ENCODE measurements at regions not wholly inside any gene's neighbourhood (a gene's known extent, or its start where the extent isn't known, plus 50 kb on each side); places are given as distances from the start of the nearest gene placed in this dataset.
"Not testable (repeated sequence)": the region's sequence is repeated elsewhere in the genome, so short reads cannot be mapped to it uniquely, and the experiment has no call there.

DNA sequence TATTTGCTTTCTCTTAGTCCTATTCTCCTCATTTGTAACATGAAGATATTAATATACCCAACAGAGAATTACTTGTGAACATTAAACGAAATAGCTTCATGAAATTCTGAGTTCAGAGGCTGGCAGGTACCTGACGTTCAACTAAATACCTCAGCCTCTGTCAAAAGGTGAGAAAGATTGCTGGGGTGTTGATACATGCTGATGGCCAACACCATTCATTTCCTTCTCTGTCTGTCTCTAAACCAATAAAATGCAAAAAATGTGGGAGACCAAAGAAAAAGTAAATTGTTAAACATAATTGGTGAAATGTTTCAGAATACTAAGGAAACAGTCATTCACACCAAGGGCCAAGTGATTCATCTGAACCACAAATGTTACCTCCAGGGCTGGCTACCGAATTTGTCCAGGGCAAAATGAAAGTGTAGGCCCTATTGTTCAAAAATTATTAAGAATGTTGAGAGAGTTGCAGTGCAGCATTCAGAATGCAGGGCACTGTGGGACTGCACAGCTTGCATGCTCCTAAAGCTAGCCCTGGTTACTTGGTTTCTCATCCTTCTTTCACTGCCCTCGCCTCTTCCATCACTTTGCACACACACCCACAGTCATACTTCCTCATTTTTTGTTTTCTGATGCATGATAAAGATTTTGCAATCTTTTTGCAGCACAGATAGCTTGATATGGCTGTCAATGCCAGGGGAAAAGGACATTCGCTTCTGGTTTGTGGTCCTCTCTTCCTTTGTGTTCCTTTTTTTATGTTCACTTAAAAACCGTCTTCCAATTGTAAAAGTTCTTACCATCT, 414.3 kb upstream of the NR5A2 start:
- Histone ChIP-seq H3K27ac (ENCODE audit: low read length) (no peak overlapping the region), H3K4me1 (ENCODE audit: control insufficient read depth, insufficient read depth, low read length) (no peaks in the 10 kb centered on the region), H3K4me3 (ENCODE audit: low read length) (no peak overlapping the region), H3K9me3 (ENCODE audit: control insufficient read depth, low read depth, low read length) (no peaks in the 10 kb centered on the region), H3K27me3 (ENCODE audit: control insufficient read depth, insufficient read depth, low read length) (peaks cover 2% of the 10 kb centered on the region), H3K36me3 (ENCODE audit: control insufficient read depth, insufficient read depth, low read length) (no peaks in the 10 kb centered on the region)
- no peak for DNase-seq
- WGBS (ENCODE audit: insufficient coverage, low lambda C conversion rate), result 83% methylated on average over 2 of the region's 6 CpGs

GRCh38 chr1:199616947-199617346, 410.6 kb upstream of the NR5A2 start:
- Histone ChIP-seq H3K4me3 (ENCODE audit: low read length) (no peak overlapping the region), H3K4me1 (ENCODE audit: control insufficient read depth, insufficient read depth, low read length) (no peaks in the 10 kb centered on the region), H3K27ac (ENCODE audit: low read length) (no peak overlapping the region), H3K9me3 (ENCODE audit: control insufficient read depth, low read depth, low read length) (no peaks in the 10 kb centered on the region), H3K27me3 (ENCODE audit: control insufficient read depth, insufficient read depth, low read length) (peaks cover 2% of the 10 kb centered on the region), H3K36me3 (ENCODE audit: control insufficient read depth, insufficient read depth, low read length) (no peaks in the 10 kb centered on the region)
- WGBS (ENCODE audit: insufficient coverage, low lambda C conversion rate), result 29% methylated on average over 1 of the region's 1 CpG
- no peak for DNase-seq

DNA sequence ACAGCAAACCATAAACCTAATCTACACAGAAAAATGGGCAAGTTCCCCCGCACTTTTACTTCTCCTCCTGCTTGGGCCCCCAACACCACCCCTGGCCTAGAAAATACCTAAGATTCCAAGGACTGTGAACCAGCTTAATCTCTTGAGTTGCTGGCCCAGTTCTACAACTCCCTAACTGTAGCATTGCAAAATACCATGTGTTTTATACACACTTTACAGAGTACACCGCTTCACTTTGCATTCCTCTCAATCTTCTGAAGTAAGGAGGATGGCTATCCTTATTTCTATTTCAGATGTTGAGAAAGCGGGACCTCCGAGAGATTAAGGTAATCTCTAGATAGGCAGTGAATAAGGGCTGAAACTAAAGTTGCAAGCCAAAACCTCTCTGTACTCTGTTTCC, 408.3 kb upstream of the NR5A2 start:
- no peak for DNase-seq
- Histone ChIP-seq H3K4me1 (ENCODE audit: control insufficient read depth, insufficient read depth, low read length) (no peaks in the 10 kb centered on the region), H3K9me3 (ENCODE audit: control insufficient read depth, low read depth, low read length) (no peaks in the 10 kb centered on the region), H3K27ac (ENCODE audit: low read length) (no peak overlapping the region), H3K4me3 (ENCODE audit: low read length) (no peak overlapping the region), H3K27me3 (ENCODE audit: control insufficient read depth, insufficient read depth, low read length) (peaks cover 2% of the 10 kb centered on the region), H3K36me3 (ENCODE audit: control insufficient read depth, insufficient read depth, low read length) (no peaks in the 10 kb centered on the region)
- WGBS (ENCODE audit: insufficient coverage, low lambda C conversion rate), result no CpG with 5 or more reads among the region's 4 CpGs

DNA sequence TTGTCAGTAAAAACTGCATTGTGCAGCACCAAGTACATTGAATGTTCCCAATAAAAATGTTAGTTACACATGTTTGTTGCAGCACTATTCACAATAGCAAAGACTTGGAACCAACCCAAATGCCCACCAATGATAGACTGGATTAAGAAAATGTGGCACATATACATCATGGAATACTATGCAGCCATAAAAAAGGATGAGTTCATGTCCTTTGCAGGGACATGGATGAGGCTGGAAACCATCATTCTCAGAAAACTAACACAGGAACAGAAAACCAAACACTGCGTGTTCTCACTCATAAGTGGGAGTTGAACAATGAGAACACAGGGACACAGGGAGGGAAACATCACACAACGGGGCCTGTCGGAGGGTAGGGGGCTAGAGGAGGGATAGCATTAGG, 401.3 kb upstream of the NR5A2 start:
- H3K4me3 ChIP-seq (ENCODE audit: low read length); H3K4me1 ChIP-seq (ENCODE audit: control insufficient read depth, insufficient read depth, low read length); H3K27ac ChIP-seq (ENCODE audit: low read length); DNase-seq; H3K27me3 ChIP-seq (ENCODE audit: control insufficient read depth, insufficient read depth, low read length); H3K36me3 ChIP-seq (ENCODE audit: control insufficient read depth, insufficient read depth, low read length); H3K9me3 ChIP-seq (ENCODE audit: control insufficient read depth, low read depth, low read length): not testable (repeated sequence)
- no CpG with 5 or more reads among the region's 3 CpGs for WGBS (ENCODE audit: insufficient coverage, low lambda C conversion rate)

DNA sequence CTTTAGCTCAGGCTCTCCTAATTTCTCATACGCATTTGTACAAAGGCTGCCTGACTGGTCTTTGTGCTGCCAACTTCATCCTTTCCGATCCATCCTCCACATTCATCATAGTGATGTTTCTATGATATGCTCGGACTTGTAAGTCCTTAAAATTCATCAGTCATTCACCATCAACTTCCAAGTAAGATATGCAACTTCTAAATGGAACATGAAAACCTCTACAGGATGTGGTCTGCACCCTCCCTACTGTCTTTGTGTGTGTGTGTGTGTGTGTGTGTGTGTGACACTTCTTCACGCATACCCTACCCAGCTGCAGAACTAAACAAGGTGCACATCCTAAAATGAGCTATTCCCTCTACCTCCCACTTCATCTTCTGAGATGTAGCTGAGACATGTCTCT, 397.9 kb upstream of the NR5A2 start:
- H3K4me3 ChIP-seq (ENCODE audit: low read length), result no peak overlapping the region
- H3K27ac ChIP-seq (ENCODE audit: low read length), result no peak overlapping the region
- WGBS (ENCODE audit: insufficient coverage, low lambda C conversion rate), result 71% methylated on average over 1 of the region's 4 CpGs
- H3K4me1 ChIP-seq (ENCODE audit: control insufficient read depth, insufficient read depth, low read length), result no peaks in the 10 kb centered on the region
- no peaks in the 10 kb centered on the region for H3K36me3 ChIP-seq (ENCODE audit: control insufficient read depth, insufficient read depth, low read length)
- H3K27me3 ChIP-seq (ENCODE audit: control insufficient read depth, insufficient read depth, low read length), result no peaks in the 10 kb centered on the region
- H3K9me3 ChIP-seq (ENCODE audit: control insufficient read depth, low read depth, low read length), result no peaks in the 10 kb centered on the region
- DNase-seq, result no peak

DNA sequence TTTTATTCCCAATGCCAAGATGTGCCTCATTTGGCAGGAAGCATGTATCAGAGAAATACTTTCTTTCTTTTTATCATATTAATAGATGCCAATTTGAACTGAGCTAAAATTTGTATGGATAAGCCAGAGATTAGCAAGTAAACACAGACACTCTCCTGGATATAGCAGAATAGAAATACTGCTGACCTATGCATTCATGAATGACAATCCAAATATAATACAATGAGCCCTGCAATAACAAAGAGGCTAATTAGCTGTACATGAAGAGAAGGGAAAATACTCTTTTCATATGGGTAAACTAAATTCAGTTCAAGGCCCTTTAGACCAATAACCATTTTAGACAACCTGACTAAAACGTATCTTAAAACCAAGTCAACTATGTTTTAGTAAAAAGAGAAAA, 388.1 kb upstream of the NR5A2 start:
- Histone ChIP-seq H3K27me3 (ENCODE audit: control insufficient read depth, insufficient read depth, low read length) (no peaks in the 10 kb centered on the region), H3K4me1 (ENCODE audit: control insufficient read depth, insufficient read depth, low read length) (no peaks in the 10 kb centered on the region), H3K36me3 (ENCODE audit: control insufficient read depth, insufficient read depth, low read length) (no peaks in the 10 kb centered on the region), H3K4me3 (ENCODE audit: low read length) (no peak overlapping the region), H3K9me3 (ENCODE audit: control insufficient read depth, low read depth, low read length) (no peaks in the 10 kb centered on the region), H3K27ac (ENCODE audit: low read length) (no peak overlapping the region)
- DNase-seq, result no peak
- WGBS (ENCODE audit: insufficient coverage, low lambda C conversion rate), result no CpG with 5 or more reads among the region's 1 CpG

DNA sequence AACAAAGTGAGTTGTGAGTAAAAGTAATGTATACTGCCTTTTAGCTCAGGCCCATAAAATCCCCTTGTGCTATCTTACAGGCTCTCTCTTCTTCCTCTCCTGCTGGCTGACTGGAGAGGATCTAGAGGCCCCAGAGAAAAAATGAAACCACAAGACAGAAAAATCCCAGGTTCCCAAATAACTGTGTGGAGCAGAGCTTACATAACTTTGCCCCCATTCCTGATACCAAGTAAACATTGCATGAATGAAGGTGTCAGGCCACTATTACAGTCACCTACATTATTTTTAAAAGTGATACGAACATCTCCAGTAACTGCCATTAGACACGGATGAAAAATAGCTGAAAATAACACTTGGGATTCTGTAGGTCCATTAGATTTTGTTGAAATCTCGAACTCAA, 386.0 kb upstream of the NR5A2 start:
- Histone ChIP-seq H3K27me3 (ENCODE audit: control insufficient read depth, insufficient read depth, low read length) (no peaks in the 10 kb centered on the region), H3K4me3 (ENCODE audit: low read length) (no peak overlapping the region), H3K4me1 (ENCODE audit: control insufficient read depth, insufficient read depth, low read length) (no peaks in the 10 kb centered on the region), H3K9me3 (ENCODE audit: control insufficient read depth, low read depth, low read length) (no peaks in the 10 kb centered on the region), H3K36me3 (ENCODE audit: control insufficient read depth, insufficient read depth, low read length) (no peaks in the 10 kb centered on the region), H3K27ac (ENCODE audit: low read length) (no peak overlapping the region)
- no peak for DNase-seq
- no CpG with 5 or more reads among the region's 3 CpGs for WGBS (ENCODE audit: insufficient coverage, low lambda C conversion rate)

DNA sequence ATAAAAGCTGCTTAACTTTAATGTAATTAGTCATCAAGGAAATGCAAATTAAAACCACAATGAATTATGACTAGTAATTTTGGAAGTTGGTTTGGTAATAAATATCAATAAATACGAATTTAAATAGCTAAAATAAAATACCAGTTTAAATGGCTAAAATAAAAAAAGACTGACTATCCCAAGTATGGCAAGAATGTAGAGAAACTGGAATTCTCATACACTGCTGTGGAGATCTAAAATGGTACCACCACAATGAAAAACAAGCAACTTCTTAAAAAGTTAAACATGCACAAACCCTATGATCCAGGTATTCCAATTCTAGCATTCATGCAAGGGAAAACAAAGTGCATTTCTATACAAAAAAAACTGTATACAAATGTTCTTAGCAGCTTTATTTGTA, 382.6 kb upstream of the NR5A2 start:
- H3K27ac ChIP-seq (ENCODE audit: low read length), result no peak overlapping the region
- H3K4me3 ChIP-seq (ENCODE audit: low read length), result no peak overlapping the region
- 73% methylated on average over 1 of the region's 1 CpG for WGBS (ENCODE audit: insufficient coverage, low lambda C conversion rate)
- H3K27me3 ChIP-seq (ENCODE audit: control insufficient read depth, insufficient read depth, low read length), result no peaks in the 10 kb centered on the region
- H3K9me3 ChIP-seq (ENCODE audit: control insufficient read depth, low read depth, low read length), result no peaks in the 10 kb centered on the region
- DNase-seq, result no peak
- H3K36me3 ChIP-seq (ENCODE audit: control insufficient read depth, insufficient read depth, low read length), result no peaks in the 10 kb centered on the region
- H3K4me1 ChIP-seq (ENCODE audit: control insufficient read depth, insufficient read depth, low read length), result no peaks in the 10 kb centered on the region

DNA sequence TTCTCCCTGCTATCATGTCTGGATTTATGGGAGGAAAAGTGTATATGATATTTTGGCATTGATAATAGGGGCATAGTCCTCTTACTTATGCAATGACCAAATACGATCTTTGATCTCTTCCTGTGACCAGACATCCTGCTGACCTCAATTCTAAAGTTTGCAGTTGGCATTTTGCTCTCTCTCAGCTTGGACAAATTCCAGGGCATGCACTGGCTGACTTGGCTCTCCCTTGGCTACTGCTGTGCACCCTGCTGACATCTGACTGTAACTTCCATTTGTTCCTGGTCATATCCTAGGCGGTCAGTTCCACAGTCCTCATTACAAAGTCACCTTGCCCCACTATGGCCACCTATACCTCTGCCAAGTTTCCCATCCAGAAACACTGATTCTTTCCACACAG, 380.7 kb upstream of the NR5A2 start:
- Histone ChIP-seq H3K4me1 (ENCODE audit: control insufficient read depth, insufficient read depth, low read length) (no peaks in the 10 kb centered on the region), H3K36me3 (ENCODE audit: control insufficient read depth, insufficient read depth, low read length) (no peaks in the 10 kb centered on the region), H3K4me3 (ENCODE audit: low read length) (no peak overlapping the region), H3K9me3 (ENCODE audit: control insufficient read depth, low read depth, low read length) (no peaks in the 10 kb centered on the region), H3K27ac (ENCODE audit: low read length) (no peak overlapping the region), H3K27me3 (ENCODE audit: control insufficient read depth, insufficient read depth, low read length) (no peaks in the 10 kb centered on the region)
- no CpG with 5 or more reads among the region's 2 CpGs for WGBS (ENCODE audit: insufficient coverage, low lambda C conversion rate)
- peak; percentile 9 to 32 for DNase-seq

- peaks cover 2% of the 10 kb centered on the region for H3K27me3 ChIP-seq (ENCODE audit: control insufficient read depth, insufficient read depth, low read length)
- no peak for DNase-seq
- no peak overlapping the region for H3K4me3 ChIP-seq (ENCODE audit: low read length)
- H3K36me3 ChIP-seq (ENCODE audit: control insufficient read depth, insufficient read depth, low read length), result no peaks in the 10 kb centered on the region
- WGBS (ENCODE audit: insufficient coverage, low lambda C conversion rate), result 88% methylated on average over 2 of the region's 3 CpGs
- no peaks in the 10 kb centered on the region for H3K4me1 ChIP-seq (ENCODE audit: control insufficient read depth, insufficient read depth, low read length)
- H3K9me3 ChIP-seq (ENCODE audit: control insufficient read depth, low read depth, low read length), result no peaks in the 10 kb centered on the region
- no peak overlapping the region for H3K27ac ChIP-seq (ENCODE audit: low read length)
Measured at GRCh38 chr1:199657449-199657848, 370.1 kb upstream of the NR5A2 start.

DNA sequence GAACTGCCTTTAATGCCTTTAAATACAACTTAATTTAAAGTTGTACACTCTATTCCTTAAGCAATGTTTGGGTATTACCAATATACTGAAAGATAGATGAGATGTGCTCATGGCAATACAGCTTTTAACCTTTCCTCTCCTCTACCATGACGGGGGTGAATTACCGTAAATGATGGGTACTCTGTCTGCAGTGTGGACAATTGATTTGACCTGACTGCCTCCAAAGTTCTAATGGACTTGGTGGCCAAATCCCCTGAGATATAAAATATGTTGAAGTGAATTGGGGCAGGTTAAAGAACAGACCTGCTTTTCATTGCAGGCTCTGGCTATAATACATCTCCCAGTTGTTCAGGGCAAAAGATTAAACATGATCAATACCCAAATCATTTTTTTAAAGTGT, 367.4 kb upstream of the NR5A2 start:
- Histone ChIP-seq H3K27ac (ENCODE audit: low read length) (no peak overlapping the region), H3K4me1 (ENCODE audit: control insufficient read depth, insufficient read depth, low read length) (no peaks in the 10 kb centered on the region), H3K4me3 (ENCODE audit: low read length) (no peak overlapping the region), H3K27me3 (ENCODE audit: control insufficient read depth, insufficient read depth, low read length) (peaks cover 2% of the 10 kb centered on the region), H3K36me3 (ENCODE audit: control insufficient read depth, insufficient read depth, low read length) (no peaks in the 10 kb centered on the region), H3K9me3 (ENCODE audit: control insufficient read depth, low read depth, low read length) (no peaks in the 10 kb centered on the region)
- no peak for DNase-seq
- no CpG with 5 or more reads among the region's 2 CpGs for WGBS (ENCODE audit: insufficient coverage, low lambda C conversion rate)
